ENCODE measurements at regions not wholly inside any gene's neighbourhood (a gene's known extent, or its start where the extent isn't known, plus 50 kb on each side); places are given as distances from the start of the nearest gene placed in this dataset.

GRCh38 chr6:3663811-3664210 is 87.7 kb downstream of the PXDC1 start:
- POLR2A ChIA-PET: no interaction called here
- CTCF ChIA-PET: no interaction called here
- no peak for DNase-seq (ENCODE audit: extremely low spot score)
- no peak for TF ChIP-seq CTBP1 (IDR thresholded peaks at IDR 0.05; ENCODE audit: borderline replicate concordance)
- TF ChIP-seq ARNT (IDR thresholded peaks at IDR 0.05): no peak
- no peak for TF ChIP-seq ZNF384 (IDR thresholded peaks at IDR 0.05)
- TF ChIP-seq NFRKB (IDR thresholded peaks at IDR 0.05): no peak
- no peak for TF ChIP-seq HDGF (IDR thresholded peaks at IDR 0.05; ENCODE audit: borderline replicate concordance)

- POLR2A ChIA-PET: no interaction called here
- DNase-seq (ENCODE audit: extremely low spot score): no peak
- TF ChIP-seq SUZ12 (IDR thresholded peaks at IDR 0.05) (no peak), CTBP1 (IDR thresholded peaks at IDR 0.05; ENCODE audit: borderline replicate concordance) (no peak), ZNF384 (IDR thresholded peaks at IDR 0.05) (no peak), TARDBP (IDR thresholded peaks at IDR 0.05) (no peak), FOXK2 (IDR thresholded peaks at IDR 0.05) (no peak), BHLHE40 (IDR thresholded peaks at IDR 0.05; ENCODE audit: borderline replicate concordance) (no peak), SP1 (IDR thresholded peaks at IDR 0.05) (no peak), LEF1 (IDR thresholded peaks at IDR 0.05; ENCODE audit: borderline replicate concordance) (no peak), L3MBTL2 (conservative IDR thresholded peaks at IDR 0.05) (no peak), FOXA1 (IDR thresholded peaks at IDR 0.05) (no peak), FOXM1 (IDR thresholded peaks at IDR 0.05; ENCODE audit: borderline replicate concordance) (no peak), NFRKB (IDR thresholded peaks at IDR 0.05) (no peak), PKNOX1 (IDR thresholded peaks at IDR 0.05) (no peak), HDGF (IDR thresholded peaks at IDR 0.05; ENCODE audit: borderline replicate concordance) (no peak), ARNT (IDR thresholded peaks at IDR 0.05) (no peak), ELF4 (IDR thresholded peaks at IDR 0.05) (no peak)
- CTCF ChIA-PET: no interaction called here
Observed at GRCh38 chr6:3663081-3663480, 88.4 kb downstream of the PXDC1 start.

GRCh38 chr6:3661390-3661789 is 90.1 kb downstream of the PXDC1 start:
- DNase-seq (ENCODE audit: extremely low spot score): no peak
- TF ChIP-seq TARDBP (IDR thresholded peaks at IDR 0.05): no peak
- no peak for TF ChIP-seq SP1 (IDR thresholded peaks at IDR 0.05)
- no peak for TF ChIP-seq FOXK2 (IDR thresholded peaks at IDR 0.05)
- no peak for TF ChIP-seq L3MBTL2 (conservative IDR thresholded peaks at IDR 0.05)
- no peak for TF ChIP-seq ARNT (IDR thresholded peaks at IDR 0.05)
- no peak for TF ChIP-seq HDGF (IDR thresholded peaks at IDR 0.05; ENCODE audit: borderline replicate concordance)
- TF ChIP-seq SUZ12 (IDR thresholded peaks at IDR 0.05): no peak
- TF ChIP-seq CTBP1 (IDR thresholded peaks at IDR 0.05; ENCODE audit: borderline replicate concordance): no peak
- no peak for TF ChIP-seq NFRKB (IDR thresholded peaks at IDR 0.05)
- no peak for TF ChIP-seq PKNOX1 (IDR thresholded peaks at IDR 0.05)
- TF ChIP-seq FOXA1 (IDR thresholded peaks at IDR 0.05): no peak
- TF ChIP-seq ELF4 (IDR thresholded peaks at IDR 0.05): no peak
- TF ChIP-seq FOXM1 (IDR thresholded peaks at IDR 0.05; ENCODE audit: borderline replicate concordance): no peak
- no peak for TF ChIP-seq LEF1 (IDR thresholded peaks at IDR 0.05; ENCODE audit: borderline replicate concordance)
- no peak for TF ChIP-seq BHLHE40 (IDR thresholded peaks at IDR 0.05; ENCODE audit: borderline replicate concordance)
- no peak for TF ChIP-seq ZNF384 (IDR thresholded peaks at IDR 0.05)
- POLR2A ChIA-PET: no interaction called here
- CTCF ChIA-PET: no interaction called here

GRCh38 chr6:3660473-3660872 is 91.0 kb downstream of the PXDC1 start:
- DNase-seq (ENCODE audit: extremely low spot score): no peak
- TF ChIP-seq PKNOX1 (IDR thresholded peaks at IDR 0.05): no peak
- TF ChIP-seq HDGF (IDR thresholded peaks at IDR 0.05; ENCODE audit: borderline replicate concordance): no peak
- TF ChIP-seq ARNT (IDR thresholded peaks at IDR 0.05): no peak
- no peak for TF ChIP-seq CTBP1 (IDR thresholded peaks at IDR 0.05; ENCODE audit: borderline replicate concordance)
- TF ChIP-seq FOXM1 (IDR thresholded peaks at IDR 0.05; ENCODE audit: borderline replicate concordance): no peak
- POLR2A ChIA-PET: no interaction called here
- CTCF ChIA-PET: interaction anchor here (0.7 kb wide), 2 partner anchors 9 to 361 kb away, joined by 3 to 4 read pairs; no protein-coding TSS in a partner anchor

- ChIA-PET POLR2A (no interaction called here), CTCF (interaction anchor here (0.7 kb wide), 2 partner anchors 8 to 360 kb away, joined by 3 to 4 read pairs; no protein-coding TSS in a partner anchor)
- TF ChIP-seq BHLHE40 (IDR thresholded peaks at IDR 0.05; ENCODE audit: borderline replicate concordance): no peak
- no peak for DNase-seq (ENCODE audit: extremely low spot score)
Observed at GRCh38 chr6:3659748-3660147, 91.8 kb downstream of the PXDC1 start.

- DNase-seq (ENCODE audit: extremely low spot score): no peak
- no peak for TF ChIP-seq FOXM1 (IDR thresholded peaks at IDR 0.05; ENCODE audit: borderline replicate concordance)
- no peak for TF ChIP-seq TARDBP (IDR thresholded peaks at IDR 0.05)
- TF ChIP-seq LEF1 (IDR thresholded peaks at IDR 0.05; ENCODE audit: borderline replicate concordance): no peak
- TF ChIP-seq ELF4 (IDR thresholded peaks at IDR 0.05): no peak
- TF ChIP-seq HDGF (IDR thresholded peaks at IDR 0.05; ENCODE audit: borderline replicate concordance): no peak
- TF ChIP-seq SP1 (IDR thresholded peaks at IDR 0.05): no peak
- no peak for TF ChIP-seq L3MBTL2 (conservative IDR thresholded peaks at IDR 0.05)
- TF ChIP-seq SUZ12 (IDR thresholded peaks at IDR 0.05): no peak
- TF ChIP-seq FOXA1 (IDR thresholded peaks at IDR 0.05): no peak
- no peak for TF ChIP-seq ARNT (IDR thresholded peaks at IDR 0.05)
- TF ChIP-seq NFRKB (IDR thresholded peaks at IDR 0.05): no peak
- no peak for TF ChIP-seq ZNF384 (IDR thresholded peaks at IDR 0.05)
- no peak for TF ChIP-seq CTBP1 (IDR thresholded peaks at IDR 0.05; ENCODE audit: borderline replicate concordance)
- no peak for TF ChIP-seq PKNOX1 (IDR thresholded peaks at IDR 0.05)
- no peak for TF ChIP-seq FOXK2 (IDR thresholded peaks at IDR 0.05)
- no peak for TF ChIP-seq BHLHE40 (IDR thresholded peaks at IDR 0.05; ENCODE audit: borderline replicate concordance)
- ChIA-PET CTCF (no interaction called here), POLR2A (no interaction called here)
Observed at GRCh38 chr6:3656076-3656475, 95.4 kb downstream of the PXDC1 start.
